Smooth muscle cell (in vitro differentiated cells): ENCODE measurements at regions not wholly inside any gene's neighbourhood (a gene's known extent, or its start where the extent isn't known, plus 50 kb on each side); places are given as distances from the start of the nearest gene placed in this dataset.

Source experiments
- DNase-seq: peaks from one replicate; lab custom pipeline; 2025; ENCODE audit not compliant: unreplicated experiment; lab: John Stamatoyannopoulos, UW
- H2AFZ ChIP-seq: fragments of 200-600 bp; sonication (generic); 2 replicates; pipeline ENCODE4 v1.6.0; 2016; ENCODE audit warnings: antibody characterized with exemption, low read depth, mild to moderate bottlenecking
- H3F3A ChIP-seq: fragments of 200-600 bp; sonication (generic); 2 replicates; pipeline ENCODE4 v1.6.0; 2017; ENCODE audit warnings: antibody characterized with exemption, low read depth
- H3K27ac ChIP-seq: fragments of 200-600 bp; sonication (generic); 2 replicates; pipeline ENCODE4 v1.5.1; 2016; ENCODE audit warnings: low read depth, mild to moderate bottlenecking
- H3K27me3 ChIP-seq: fragments of 200-600 bp; sonication (generic); 2 replicates; pipeline ENCODE4 v1.6.1; 2016; ENCODE audit warnings: low read depth, mild to moderate bottlenecking
- H3K36me3 ChIP-seq: fragments of 200-600 bp; sonication (generic); 2 replicates; pipeline ENCODE4 v1.5.1; 2016; ENCODE audit warnings: low read depth
- H3K4me1 ChIP-seq: fragments of 200-600 bp; sonication (generic); 2 replicates; pipeline ENCODE4 v1.5.1; 2016; ENCODE audit warnings: low read depth
- H3K4me2 ChIP-seq: fragments of 200-600 bp; sonication (generic); 2 replicates; pipeline ENCODE4 v1.6.0; 2016; ENCODE audit warnings: mild to moderate bottlenecking
- H3K4me3 ChIP-seq: fragments of 200-600 bp; sonication (generic); 2 replicates; pipeline ENCODE4 v1.5.1; 2016; ENCODE audit warnings: mild to moderate bottlenecking
- H3K79me2 ChIP-seq: fragments of 200-600 bp; sonication (generic); 2 replicates; pipeline ENCODE4 v1.6.0; 2016; ENCODE audit warnings: low read depth, mild to moderate bottlenecking
- H3K9ac ChIP-seq: fragments of 200-600 bp; sonication (generic); 2 replicates; pipeline ENCODE4 v1.6.0; 2016; ENCODE audit warnings: low read depth
- H3K9me3 ChIP-seq: fragments of 200-600 bp; sonication (generic); replicated peaks from 2 replicates; pipeline ENCODE4 v1.5.1; 2016; ENCODE audit warnings: low read depth
- H4K20me1 ChIP-seq: fragments of 200-600 bp; sonication (generic); 2 replicates; pipeline ENCODE4 v1.6.0; 2016; ENCODE audit warnings: low read depth
- CTCF ChIP-seq: fragments of 200-600 bp; sonication (generic); IDR thresholded peaks from 2 replicates; pipeline ENCODE4 v1.5.1; 2017; ENCODE audit warnings: borderline replicate concordance, mild to moderate bottlenecking, antibody characterized with exemption; ENCODE audit not compliant: insufficient read depth, poor library complexity, severe bottlenecking
- WGBS: methylation state at CpG from one replicate; pipeline ENCODE4 v1.1.7; 2016; ENCODE audit warnings: low lambda C conversion rate; 5-methylcytosine and 5-hydroxymethylcytosine counted together

- H3K9ac ChIP-seq: no peak overlapping the region
- no peaks in the 10 kb centered on the region for H3F3A ChIP-seq
- WGBS: 24% methylated on average over 1 of the region's 1 CpG
- H3K9me3 ChIP-seq: no peaks in the 10 kb centered on the region
- DNase-seq: no peak
- no peaks in the 10 kb centered on the region for H3K27me3 ChIP-seq
- H3K79me2 ChIP-seq: no peaks in the 10 kb centered on the region
- no peak overlapping the region for H3K4me3 ChIP-seq
- H4K20me1 ChIP-seq: no peaks in the 10 kb centered on the region
- H2AFZ ChIP-seq: no peak overlapping the region
- H3K4me1 ChIP-seq: no peaks in the 10 kb centered on the region
- no peaks in the 10 kb centered on the region for H3K36me3 ChIP-seq
- TF ChIP-seq CTCF: no peak
- H3K4me2 ChIP-seq: no peak overlapping the region
- H3K27ac ChIP-seq: no peak overlapping the region
These were observed 681.0 kb downstream of the RPL10L start for GRCh38 chr14:45970621-45971020.

- Histone ChIP-seq H3K9ac (no peak overlapping the region), H2AFZ (no peak overlapping the region), H4K20me1 (no peaks in the 10 kb centered on the region), H3K4me1 (no peaks in the 10 kb centered on the region), H3K4me2 (no peak overlapping the region), H3K27me3 (no peaks in the 10 kb centered on the region), H3K27ac (no peak overlapping the region), H3K36me3 (no peaks in the 10 kb centered on the region), H3K79me2 (no peaks in the 10 kb centered on the region), H3K9me3 (no peaks in the 10 kb centered on the region), H3K4me3 (no peak overlapping the region), H3F3A (no peaks in the 10 kb centered on the region)
- TF ChIP-seq CTCF: no peak
- no peak for DNase-seq
- 89% methylated on average over 1 of the region's 1 CpG for WGBS
These were observed 683.5 kb downstream of the RPL10L start for GRCh38 chr14:45968037-45968436.

DNA sequence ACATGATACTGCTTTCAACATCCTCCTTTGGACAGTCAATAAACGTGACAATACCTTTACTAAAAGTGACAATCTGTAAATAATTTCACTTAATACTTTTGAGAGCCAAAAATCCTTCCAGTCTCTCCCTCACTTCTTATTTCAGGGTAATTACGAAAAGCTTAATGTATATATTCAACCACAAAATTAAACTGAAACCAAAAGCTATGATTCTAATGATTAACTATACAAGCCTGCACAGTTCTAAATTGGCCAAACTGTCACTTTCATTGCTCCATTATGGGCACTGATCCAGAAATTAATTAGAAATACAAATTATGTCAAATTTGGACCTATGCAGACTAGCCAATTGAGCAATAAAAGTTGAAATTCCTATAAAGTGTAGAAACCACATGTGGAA is 696.5 kb upstream of the MIS18BP1 start:
- DNase-seq: no peak
- Histone ChIP-seq H3F3A (no peaks in the 10 kb centered on the region), H3K9ac (no peak overlapping the region), H2AFZ (no peak overlapping the region), H3K4me2 (no peak overlapping the region), H3K79me2 (no peaks in the 10 kb centered on the region), H3K9me3 (no peaks in the 10 kb centered on the region), H3K4me1 (no peaks in the 10 kb centered on the region), H3K27ac (no peak overlapping the region), H3K36me3 (no peaks in the 10 kb centered on the region), H4K20me1 (no peaks in the 10 kb centered on the region), H3K4me3 (no peak overlapping the region), H3K27me3 (no peaks in the 10 kb centered on the region)
- WGBS: 76% methylated on average over 2 of the region's 2 CpGs
- no peak for TF ChIP-seq CTCF

GRCh38 chr14:45947830-45948229 is 694.8 kb upstream of the MIS18BP1 start:
- no peaks in the 10 kb centered on the region for H4K20me1 ChIP-seq
- H3K36me3 ChIP-seq: no peaks in the 10 kb centered on the region
- H3K79me2 ChIP-seq: no peaks in the 10 kb centered on the region
- no peaks in the 10 kb centered on the region for H3F3A ChIP-seq
- no peaks in the 10 kb centered on the region for H3K4me1 ChIP-seq
- no peak overlapping the region for H2AFZ ChIP-seq
- WGBS: 87% methylated on average over 2 of the region's 2 CpGs
- H3K4me2 ChIP-seq: no peak overlapping the region
- H3K4me3 ChIP-seq: no peak overlapping the region
- DNase-seq: no peak
- no peak overlapping the region for H3K27ac ChIP-seq
- H3K27me3 ChIP-seq: no peaks in the 10 kb centered on the region
- no peak overlapping the region for H3K9ac ChIP-seq
- H3K9me3 ChIP-seq: no peaks in the 10 kb centered on the region
- no peak for TF ChIP-seq CTCF
